Keratinocyte (primary cell): ENCODE measurements at regions not wholly inside any gene's neighbourhood (a gene's known extent, or its start where the extent isn't known, plus 50 kb on each side); places are given as distances from the start of the nearest gene placed in this dataset.

Experiments used
- EZH2 ChIP-seq: IDR thresholded peaks from one replicate; pipeline ENCODE4 v1.6.1; 2012; ENCODE audit warnings: inconsistent platforms, mild to moderate bottlenecking, low read length, moderate library complexity
- TF ChIP-seq, protein P1 (sequence below), 3 experiments: IDR thresholded peaks in 1 of 3; conservative IDR thresholded peaks in 1 of 3; optimal IDR thresholded peaks in 1 of 3; 2 replicates in 2 of 3; 3 replicates in 1 of 3; pipeline versions ENCODE3 to v1.5.1; 2011; ENCODE audit warnings: low read length in 3 of 3, mild to moderate bottlenecking in 3 of 3, moderate library complexity in 2 of 3, control low read depth in 1 of 3, inconsistent platforms in 1 of 3; ENCODE audit not compliant: insufficient read depth in 2 of 3; ENCODE audit errors: extremely low read depth in 1 of 3

DNA sequence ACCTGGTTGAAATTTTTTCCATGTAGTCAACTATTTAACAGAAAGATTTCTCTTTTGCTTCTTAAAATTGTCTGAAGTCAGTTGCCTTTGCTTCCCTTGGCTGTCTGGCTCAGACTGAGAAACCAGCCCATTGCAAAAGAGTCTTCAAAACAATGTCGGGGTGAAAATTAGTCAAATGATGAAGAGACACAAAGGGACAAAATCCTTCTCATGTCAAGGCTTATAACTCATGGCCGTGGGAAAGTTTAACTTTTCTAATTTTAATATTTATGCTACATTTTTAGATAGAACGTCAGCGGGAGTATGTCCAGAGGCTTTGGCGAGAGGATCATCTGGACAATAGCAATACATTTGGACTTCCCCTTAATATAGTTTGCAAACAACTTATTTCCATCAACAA lies 127.2 kb downstream of the CD164 start:
- TF ChIP-seq, protein P1, sequence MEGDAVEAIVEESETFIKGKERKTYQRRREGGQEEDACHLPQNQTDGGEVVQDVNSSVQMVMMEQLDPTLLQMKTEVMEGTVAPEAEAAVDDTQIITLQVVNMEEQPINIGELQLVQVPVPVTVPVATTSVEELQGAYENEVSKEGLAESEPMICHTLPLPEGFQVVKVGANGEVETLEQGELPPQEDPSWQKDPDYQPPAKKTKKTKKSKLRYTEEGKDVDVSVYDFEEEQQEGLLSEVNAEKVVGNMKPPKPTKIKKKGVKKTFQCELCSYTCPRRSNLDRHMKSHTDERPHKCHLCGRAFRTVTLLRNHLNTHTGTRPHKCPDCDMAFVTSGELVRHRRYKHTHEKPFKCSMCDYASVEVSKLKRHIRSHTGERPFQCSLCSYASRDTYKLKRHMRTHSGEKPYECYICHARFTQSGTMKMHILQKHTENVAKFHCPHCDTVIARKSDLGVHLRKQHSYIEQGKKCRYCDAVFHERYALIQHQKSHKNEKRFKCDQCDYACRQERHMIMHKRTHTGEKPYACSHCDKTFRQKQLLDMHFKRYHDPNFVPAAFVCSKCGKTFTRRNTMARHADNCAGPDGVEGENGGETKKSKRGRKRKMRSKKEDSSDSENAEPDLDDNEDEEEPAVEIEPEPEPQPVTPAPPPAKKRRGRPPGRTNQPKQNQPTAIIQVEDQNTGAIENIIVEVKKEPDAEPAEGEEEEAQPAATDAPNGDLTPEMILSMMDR (optimal IDR thresholded peaks at IDR 0.05 in 1 of 3, IDR thresholded peaks at IDR 0.05 in 1 of 3, conservative IDR thresholded peaks at IDR 0.05 in 1 of 3; ENCODE audit: extremely low read depth in 1 of 3, insufficient read depth in 2 of 3, low read length in 3 of 3), result no peak
- TF ChIP-seq EZH2, result no peak
